HFF-Myc (cell line): ENCODE measurements at regions not wholly inside any gene's neighbourhood (a gene's known extent, or its start where the extent isn't known, plus 50 kb on each side); places are given as distances from the start of the nearest gene placed in this dataset.

ENCODE experiments used
- DNase-seq: peaks from one replicate; pipeline ENCODE4 v3.0.0-alpha.2; 2011; ENCODE audit warnings: low read depth; ENCODE audit errors: extremely low read depth
- H3K4me3 ChIP-seq: replicated peaks from 2 replicates; pipeline ENCODE4 v1.5.1; 2011; ENCODE audit warnings: low read depth, mild to moderate bottlenecking, control low read depth, low read length
- TF ChIP-seq, protein P1 (sequence below): IDR thresholded peaks from 2 replicates; pipeline ENCODE4 v1.5.1; 2012; ENCODE audit warnings: mild to moderate bottlenecking, low read depth, low read length, control low read depth; ENCODE audit errors: missing control alignments

- DNase-seq = no peak
- no peak overlapping the region for H3K4me3 ChIP-seq
- TF ChIP-seq, protein P1, sequence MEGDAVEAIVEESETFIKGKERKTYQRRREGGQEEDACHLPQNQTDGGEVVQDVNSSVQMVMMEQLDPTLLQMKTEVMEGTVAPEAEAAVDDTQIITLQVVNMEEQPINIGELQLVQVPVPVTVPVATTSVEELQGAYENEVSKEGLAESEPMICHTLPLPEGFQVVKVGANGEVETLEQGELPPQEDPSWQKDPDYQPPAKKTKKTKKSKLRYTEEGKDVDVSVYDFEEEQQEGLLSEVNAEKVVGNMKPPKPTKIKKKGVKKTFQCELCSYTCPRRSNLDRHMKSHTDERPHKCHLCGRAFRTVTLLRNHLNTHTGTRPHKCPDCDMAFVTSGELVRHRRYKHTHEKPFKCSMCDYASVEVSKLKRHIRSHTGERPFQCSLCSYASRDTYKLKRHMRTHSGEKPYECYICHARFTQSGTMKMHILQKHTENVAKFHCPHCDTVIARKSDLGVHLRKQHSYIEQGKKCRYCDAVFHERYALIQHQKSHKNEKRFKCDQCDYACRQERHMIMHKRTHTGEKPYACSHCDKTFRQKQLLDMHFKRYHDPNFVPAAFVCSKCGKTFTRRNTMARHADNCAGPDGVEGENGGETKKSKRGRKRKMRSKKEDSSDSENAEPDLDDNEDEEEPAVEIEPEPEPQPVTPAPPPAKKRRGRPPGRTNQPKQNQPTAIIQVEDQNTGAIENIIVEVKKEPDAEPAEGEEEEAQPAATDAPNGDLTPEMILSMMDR = no peak
These were observed 710.7 kb upstream of the TBX3 start for GRCh38 chr12:115394496-115395220.

DNA sequence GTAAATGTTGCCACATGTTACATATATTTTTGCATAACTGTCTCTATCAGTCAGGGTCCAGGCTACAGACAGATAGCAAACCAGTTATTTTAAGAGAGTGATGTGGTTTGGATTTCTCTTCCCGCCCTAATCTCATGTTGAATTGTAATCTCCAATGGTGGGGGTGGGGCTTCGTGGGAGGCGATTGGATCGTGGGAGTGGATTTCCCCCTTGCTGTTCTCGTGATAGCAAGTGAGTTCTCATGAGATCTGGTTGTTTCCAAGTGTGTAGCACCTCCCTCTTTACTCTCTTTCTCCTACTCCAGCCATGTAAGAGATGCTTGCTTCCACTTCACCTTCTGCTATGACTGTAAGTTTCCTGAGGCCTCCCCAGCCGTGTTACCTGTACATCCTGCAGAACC, 704.2 kb upstream of the TBX3 start:
- H3K4me3 ChIP-seq = no peak overlapping the region
- TF ChIP-seq, protein P1 = no peak
- DNase-seq = no peak

DNA sequence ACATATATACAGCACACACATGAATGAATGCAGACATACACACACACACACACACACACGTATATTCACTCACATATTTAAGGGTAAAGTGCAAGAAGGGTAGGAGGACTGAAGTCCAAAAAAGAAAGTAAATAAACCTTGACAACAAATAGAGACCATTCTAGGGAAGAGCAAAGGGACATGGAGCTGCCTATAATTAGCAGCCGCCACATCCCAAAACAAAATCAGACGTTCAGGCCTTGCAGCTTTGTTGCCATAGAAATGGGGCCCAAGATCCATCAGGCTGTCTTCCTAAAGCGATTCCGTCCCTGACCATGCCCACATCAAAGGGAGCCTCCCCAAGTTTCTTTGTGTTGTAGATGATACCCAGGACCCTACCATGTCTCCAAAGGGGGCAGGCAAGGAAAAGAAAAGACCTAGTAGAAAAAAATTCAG, 703.5 kb upstream of the TBX3 start:
- DNase-seq = no peak
- TF ChIP-seq, protein P1 = no peak
- no peak overlapping the region for H3K4me3 ChIP-seq

DNA sequence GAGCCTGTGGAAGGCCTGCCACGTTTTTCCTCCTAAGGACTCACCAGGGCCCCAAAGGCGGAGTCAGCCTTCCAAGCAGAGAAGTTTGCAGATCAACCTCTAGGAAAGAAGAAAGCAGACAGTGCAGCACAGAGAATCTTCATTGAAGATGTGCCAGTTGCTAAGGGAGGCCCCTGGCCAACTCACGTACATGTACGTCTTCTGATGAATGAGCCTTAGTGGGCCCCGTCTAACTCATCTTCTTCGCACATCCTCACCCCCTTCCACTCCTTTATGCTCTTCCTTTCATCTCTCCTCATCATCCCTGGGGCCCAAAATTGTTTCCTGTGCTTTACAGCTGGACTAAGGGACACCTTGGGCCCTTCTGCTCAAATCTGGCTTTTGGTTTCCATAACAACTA, 703.0 kb upstream of the TBX3 start:
- TF ChIP-seq, protein P1 = no peak
- H3K4me3 ChIP-seq = no peak overlapping the region
- no peak for DNase-seq

DNA sequence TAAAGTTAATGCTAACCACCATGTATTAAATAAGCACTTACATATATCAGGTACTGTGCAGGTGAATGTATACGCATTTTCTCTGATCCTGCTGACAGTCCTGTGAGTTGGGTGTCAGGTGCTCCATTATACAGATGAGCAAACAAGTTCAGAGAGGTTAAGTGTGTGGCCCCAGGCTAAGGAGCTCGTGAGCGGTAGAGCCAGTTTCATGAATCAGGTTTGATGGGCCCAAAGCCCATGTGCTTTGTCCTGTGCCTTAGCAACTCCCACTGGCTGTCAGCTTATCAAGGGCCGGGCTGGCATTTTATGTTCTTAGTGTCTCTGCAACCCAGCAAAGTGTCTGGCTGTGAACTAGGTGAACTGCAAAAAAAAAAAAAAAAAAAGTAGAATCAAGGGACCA, 701.2 kb upstream of the TBX3 start:
- TF ChIP-seq, protein P1 = no peak
- no peak for DNase-seq
- no peak overlapping the region for H3K4me3 ChIP-seq

DNA sequence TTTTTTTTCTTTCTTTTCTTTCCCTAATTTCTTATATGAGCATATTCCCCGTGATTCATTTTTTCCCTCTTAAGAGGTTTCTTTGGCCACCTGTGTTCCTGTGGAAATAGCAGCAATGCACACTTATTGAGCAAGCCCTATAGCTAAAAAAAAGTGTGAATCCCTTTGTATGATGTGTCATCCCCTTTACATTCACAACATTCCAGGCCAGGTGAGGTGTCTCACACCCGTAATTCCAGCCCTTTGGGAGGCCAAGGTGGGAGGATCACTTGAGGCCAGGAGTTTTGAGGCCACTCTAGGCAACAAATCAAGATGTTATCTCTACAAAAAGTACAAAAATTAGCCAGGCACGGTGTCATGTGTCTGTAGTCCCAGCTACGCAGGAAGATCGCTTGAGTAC, 700.4 kb upstream of the TBX3 start:
- H3K4me3 ChIP-seq = no peak overlapping the region
- no peak for DNase-seq
- TF ChIP-seq, protein P1 = no peak

- TF ChIP-seq, protein P1 = no peak
- no peak for DNase-seq
- H3K4me3 ChIP-seq = no peak overlapping the region
These were observed 699.7 kb upstream of the TBX3 start for GRCh38 chr12:115383668-115384067.
